H1 (cell line): ENCODE measurements at regions not wholly inside any gene's neighbourhood (a gene's known extent, or its start where the extent isn't known, plus 50 kb on each side); places are given as distances from the start of the nearest gene placed in this dataset.

Source experiments
- CTCF ChIA-PET: fragments of 300-600 bp; sonication (Branson Sonifier 250); formaldehyde crosslinking; loops from one replicate; lab custom pipeline; 2021; ENCODE audit not compliant: partially characterized antibody; lab: Charles Lee
- POLR2A ChIA-PET: fragments of 300-600 bp; sonication (Branson Sonifier 250); formaldehyde crosslinking; loops from one replicate; lab custom pipeline; 2021; ENCODE audit warnings: inconsistent platforms; ENCODE audit not compliant: partially characterized antibody; lab: Charles Lee
- DNase-seq, 2 experiments: peaks; one replicate each; pipeline versions ENCODE4 v3.0.0 to v3.0.0-alpha.2; 2010 to 2022; ENCODE audit warnings: low spot score in 2 of 2, low read depth in 1 of 2, mixed read lengths in 1 of 2
- FAIRE-seq: peaks from 2 replicates; lab custom pipeline; 2011; peaks lifted over from hg19 to GRCh38; lab: Jason Lieb, UNC
- H2AFZ ChIP-seq: 2 replicates; pipeline ENCODE4 v1.8.1; 2012; ENCODE audit warnings: low read length, inconsistent platforms
- H2AK5ac ChIP-seq: 2 replicates; pipeline ENCODE4 v1.6.1; 2013; ENCODE audit warnings: low read depth, low read length
- H2BK120ac ChIP-seq: replicated peaks from 2 replicates; pipeline ENCODE3; 2013; ENCODE audit warnings: low read depth, low read length, inconsistent platforms
- H2BK12ac ChIP-seq: 2 replicates; pipeline ENCODE4 v1.6.1; 2013; ENCODE audit warnings: low read depth, low read length
- H2BK15ac ChIP-seq: 2 replicates; pipeline ENCODE4 v1.6.1; 2013; ENCODE audit warnings: low read length
- H2BK20ac ChIP-seq: 2 replicates; pipeline ENCODE4 v1.6.1; 2013; ENCODE audit warnings: low read length
- H2BK5ac ChIP-seq: 2 replicates; pipeline ENCODE4 v1.6.1; 2013; ENCODE audit warnings: low read depth, low read length
- H3K14ac ChIP-seq: 2 replicates; pipeline ENCODE4 v1.6.1; 2013; ENCODE audit warnings: inconsistent platforms; ENCODE audit not compliant: insufficient read length
- H3K18ac ChIP-seq: 2 replicates; pipeline ENCODE4 v1.6.1; 2013; ENCODE audit warnings: low read length; ENCODE audit errors: extremely low read depth
- H3K23ac ChIP-seq: 2 replicates; pipeline ENCODE4 v1.6.1; 2013; ENCODE audit warnings: inconsistent platforms; ENCODE audit not compliant: insufficient read length
- H3K23me2 ChIP-seq: 2 replicates; pipeline ENCODE4 v1.6.1; 2013; ENCODE audit warnings: low read depth, low read length
- H3K27ac ChIP-seq: 2 replicates; pipeline ENCODE4 v1.6.1; 2011; ENCODE audit warnings: low read depth, low read length, inconsistent platforms
- H3K27me3 ChIP-seq, 4 experiments: replicated peaks in 1 of 4; 1 replicate in 1 of 4; 2 replicates in 3 of 4; pipeline versions ENCODE4 v1.6.1 to v1.8.1; 2011 to 2013; ENCODE audit warnings: low read length in 3 of 4, mild to moderate bottlenecking in 3 of 4, inconsistent platforms in 2 of 4, mixed read lengths in 2 of 4, moderate library complexity in 1 of 4; ENCODE audit not compliant: control insufficient read depth in 3 of 4, insufficient read depth in 3 of 4; ENCODE audit errors: extremely low read depth in 1 of 4
- H3K36me3 ChIP-seq, 4 experiments: 2 replicates each; pipeline versions ENCODE4 v1.6.1 to v1.8.1; 2011 to 2013; ENCODE audit warnings: mild to moderate bottlenecking in 4 of 4, low read length in 3 of 4, moderate library complexity in 2 of 4, control low read depth in 1 of 4, inconsistent platforms in 1 of 4; ENCODE audit not compliant: insufficient read depth in 4 of 4, control insufficient read depth in 2 of 4
- H3K4ac ChIP-seq: replicated peaks from 2 replicates; pipeline ENCODE3; 2013; ENCODE audit warnings: low read length, low read depth, mixed read lengths, inconsistent platforms; ENCODE audit not compliant: insufficient read length
- H3K4me1 ChIP-seq, 4 experiments: replicated peaks in 1 of 4; 1 replicate in 1 of 4; 2 replicates in 3 of 4; pipeline versions ENCODE4 v1.6.1 to v1.8.1; 2011 to 2013; ENCODE audit warnings: low read length in 3 of 4, inconsistent platforms in 2 of 4, mixed read lengths in 1 of 4; ENCODE audit not compliant: insufficient read depth in 4 of 4, control insufficient read depth in 3 of 4
- H3K4me2 ChIP-seq, 2 experiments: 2 replicates each; pipeline versions ENCODE4 v1.6.1 to v1.8.1; 2011 to 2013; ENCODE audit warnings: low read depth in 2 of 2, low read length in 2 of 2, control low read depth in 1 of 2, inconsistent platforms in 1 of 2, mild to moderate bottlenecking in 1 of 2; ENCODE audit not compliant: insufficient read depth in 1 of 2
- H3K4me3 ChIP-seq, 4 experiments: fragments of 200-600, 300-600 bp in 1 of 4; sonication (generic), shearing (Covaris generic), sonication (Bioruptor Twin) in 1 of 4; 2 replicates each; pipeline versions ENCODE4 v1.5.1 to v1.8.1; 2011 to 2016; ENCODE audit warnings: low read length in 4 of 4, low read depth in 3 of 4, control low read depth in 2 of 4, inconsistent platforms in 2 of 4, mild to moderate bottlenecking in 2 of 4, mixed read lengths in 1 of 4, moderate library complexity in 1 of 4; ENCODE audit not compliant: insufficient read depth in 2 of 4; ENCODE audit errors: extremely low read depth in 1 of 4
- H3K56ac ChIP-seq: replicated peaks from 2 replicates; pipeline ENCODE3; 2013; ENCODE audit warnings: low read depth, mild to moderate bottlenecking, mixed read lengths, low read length, inconsistent platforms; ENCODE audit not compliant: insufficient read length
- H3K79me1 ChIP-seq: 2 replicates; pipeline ENCODE4 v1.6.1; 2013; ENCODE audit warnings: low read depth, low read length, control low read depth
- H3K79me2 ChIP-seq, 2 experiments: 2 replicates each; pipeline versions ENCODE4 v1.6.1 to v1.8.1; 2012 to 2013; ENCODE audit warnings: low read length in 2 of 2, mild to moderate bottlenecking in 2 of 2, inconsistent platforms in 1 of 2; ENCODE audit not compliant: insufficient read depth in 2 of 2, control insufficient read depth in 1 of 2
- H3K9ac ChIP-seq, 4 experiments: replicated peaks in 1 of 4; 1 replicate in 1 of 4; 2 replicates in 3 of 4; pipeline versions ENCODE4 v1.6.1 to v1.8.1; 2011 to 2013; ENCODE audit warnings: low read depth in 3 of 4, low read length in 3 of 4, control low read depth in 2 of 4, mild to moderate bottlenecking in 2 of 4, moderate library complexity in 2 of 4, inconsistent platforms in 1 of 4; ENCODE audit errors: extremely low read depth in 1 of 4
- H3K9me3 ChIP-seq, 2 experiments: 2 replicates each; pipeline versions ENCODE4 v1.6.1 to v1.8.1; 2012 to 2013; ENCODE audit warnings: mild to moderate bottlenecking in 2 of 2, moderate library complexity in 2 of 2, control low read depth in 1 of 2, inconsistent platforms in 1 of 2, low read depth in 1 of 2, low read length in 1 of 2, mixed read lengths in 1 of 2; ENCODE audit not compliant: insufficient read depth in 2 of 2
- H4K20me1 ChIP-seq, 2 experiments: replicated peaks in 1 of 2; 2 replicates each; pipeline versions ENCODE3 to v1.8.1; 2011 to 2013; ENCODE audit warnings: inconsistent platforms in 2 of 2, low read length in 2 of 2, mild to moderate bottlenecking in 1 of 2; ENCODE audit not compliant: insufficient read depth in 2 of 2, control insufficient read depth in 1 of 2
- H4K5ac ChIP-seq: 2 replicates; pipeline ENCODE4 v1.6.1; 2013; ENCODE audit warnings: low read length, low read depth, mixed read lengths, inconsistent platforms; ENCODE audit not compliant: insufficient read length
- H4K8ac ChIP-seq: 2 replicates; pipeline ENCODE4 v1.8.0; 2013; ENCODE audit warnings: mild to moderate bottlenecking, moderate library complexity, low read length, inconsistent platforms; ENCODE audit not compliant: insufficient read depth; ENCODE audit errors: extremely low read depth
- H4K91ac ChIP-seq: replicated peaks from 2 replicates; pipeline ENCODE3; 2013; ENCODE audit warnings: low read length, mixed read lengths, inconsistent platforms; ENCODE audit not compliant: insufficient read length
- CHD2 ChIP-seq: IDR thresholded peaks from 2 replicates; pipeline ENCODE4 v1.6.1; 2012; ENCODE audit warnings: low read length, improper control_type of control experiment
- EZH2 ChIP-seq: fragments of 200-600 bp; sonication (generic); IDR thresholded peaks from 2 replicates; pipeline ENCODE4 v1.7.1; 2012; ENCODE audit warnings: low read depth, mild to moderate bottlenecking, moderate library complexity, low read length, inconsistent platforms; ENCODE audit not compliant: severe bottlenecking
- HDAC2 ChIP-seq, 2 experiments: fragments of 300-600 bp in 1 of 2; sonication (generic) in 1 of 2; IDR thresholded peaks; 2 replicates each; pipeline ENCODE4 v1.6.1; 2011 to 2012; ENCODE audit warnings: low read depth in 2 of 2, low read length in 2 of 2, mild to moderate bottlenecking in 2 of 2, moderate library complexity in 2 of 2, borderline replicate concordance in 1 of 2, inconsistent platforms in 1 of 2
- RAD21 ChIP-seq, 2 experiments: IDR thresholded peaks in 1 of 2; conservative IDR thresholded peaks in 1 of 2; 2 replicates each; pipeline ENCODE4 v1.6.1; 2011; ENCODE audit warnings: low read depth in 2 of 2, low read length in 2 of 2, improper control_type of control experiment in 1 of 2, inconsistent platforms in 1 of 2, mild to moderate bottlenecking in 1 of 2, moderate library complexity in 1 of 2
- SP2 ChIP-seq: IDR thresholded peaks from 2 replicates; pipeline ENCODE4 v1.6.1; 2012; ENCODE audit warnings: mild to moderate bottlenecking, low read length, inconsistent platforms
- WGBS, 2 experiments: shearing (Covaris generic) in 1 of 2; methylation state at CpG; one replicate each; pipeline versions ENCODE4 v1.1.6 to v1.1.7; 2013 to 2015; ENCODE audit warnings: low lambda C conversion rate in 2 of 2, mixed read lengths in 2 of 2, inconsistent platforms in 1 of 2, low coverage in 1 of 2, missing lambda C conversion rate in 1 of 2; ENCODE audit not compliant: insufficient replicate concordance in 2 of 2, insufficient coverage in 1 of 2, insufficient read length in 1 of 2; ENCODE audit errors: extremely low coverage in 1 of 2, missing lambda C conversion rate in 1 of 2; 5-methylcytosine and 5-hydroxymethylcytosine counted together
- TF ChIP-seq, protein P1 (sequence below), 3 experiments: IDR thresholded peaks; 1 replicate in 2 of 3; 2 replicates in 1 of 3; pipeline versions ENCODE4 v1.5.1 to v1.6.1; 2011; ENCODE audit warnings: low read length in 3 of 3, mild to moderate bottlenecking in 3 of 3, inconsistent platforms in 2 of 3, low read depth in 1 of 3, moderate library complexity in 1 of 3; ENCODE audit not compliant: insufficient read depth in 1 of 3; ENCODE audit errors: control extremely low read depth in 1 of 3

GRCh38 chr11:133681901-133682300, 149.6 kb upstream of the OPCML start:
- Histone ChIP-seq H2BK20ac (no peak overlapping the region), H3K4ac (no peak overlapping the region), H3K79me2 (no peaks in the 10 kb centered on the region), H2BK12ac (no peak overlapping the region), H3K14ac (no peak overlapping the region), H2BK5ac (no peak overlapping the region), H2AK5ac (no peak overlapping the region), H4K5ac (no peak overlapping the region), H4K8ac (no peak overlapping the region), H2BK15ac (no peak overlapping the region), H3K4me3 (no peak overlapping the region), H4K91ac (no peak overlapping the region), H3K27ac (no peak overlapping the region), H4K20me1 (no peaks in the 10 kb centered on the region), H3K79me1 (no peaks in the 10 kb centered on the region), H2AFZ (no peak overlapping the region), H3K4me1 (peaks cover 0 to 3% (median under 1%) of the 10 kb centered on the region in 4 experiments; a peak in 1 of 7 replicates), H3K23me2 (no peaks in the 10 kb centered on the region), H3K23ac (no peak overlapping the region), H2BK120ac (no peak overlapping the region), H3K4me2 (no peak overlapping the region), H3K9me3 (no peaks in the 10 kb centered on the region), H3K18ac (no peak overlapping the region), H3K56ac (no peak overlapping the region), H3K36me3 (no peaks in the 10 kb centered on the region), H3K9ac (no peak overlapping the region), H3K27me3 (no peaks in the 10 kb centered on the region)
- WGBS, 2 experiments, result 73% methylated on average over 6 of the region's 6 CpGs; no CpG with 5 or more reads in 1 of the 2 experiments
- ChIA-PET POLR2A (interaction anchor here (0.6 to 0.9 kb wide), 2 partner anchors 102 to 594 kb away, joined by 3 read pairs; no protein-coding TSS in a partner anchor), CTCF (interaction anchor here (0.6 to 4.6 kb wide), 21 partner anchors 8 to 630 kb away, joined by 3 to 30 read pairs (median 4); no protein-coding TSS in a partner anchor)
- peak; percentile 50 for FAIRE-seq
- peak in 1 of 2 experiments; percentile 54 for DNase-seq
- no peak for TF ChIP-seq SP2
- no peak for TF ChIP-seq CHD2
- TF ChIP-seq, protein P1, sequence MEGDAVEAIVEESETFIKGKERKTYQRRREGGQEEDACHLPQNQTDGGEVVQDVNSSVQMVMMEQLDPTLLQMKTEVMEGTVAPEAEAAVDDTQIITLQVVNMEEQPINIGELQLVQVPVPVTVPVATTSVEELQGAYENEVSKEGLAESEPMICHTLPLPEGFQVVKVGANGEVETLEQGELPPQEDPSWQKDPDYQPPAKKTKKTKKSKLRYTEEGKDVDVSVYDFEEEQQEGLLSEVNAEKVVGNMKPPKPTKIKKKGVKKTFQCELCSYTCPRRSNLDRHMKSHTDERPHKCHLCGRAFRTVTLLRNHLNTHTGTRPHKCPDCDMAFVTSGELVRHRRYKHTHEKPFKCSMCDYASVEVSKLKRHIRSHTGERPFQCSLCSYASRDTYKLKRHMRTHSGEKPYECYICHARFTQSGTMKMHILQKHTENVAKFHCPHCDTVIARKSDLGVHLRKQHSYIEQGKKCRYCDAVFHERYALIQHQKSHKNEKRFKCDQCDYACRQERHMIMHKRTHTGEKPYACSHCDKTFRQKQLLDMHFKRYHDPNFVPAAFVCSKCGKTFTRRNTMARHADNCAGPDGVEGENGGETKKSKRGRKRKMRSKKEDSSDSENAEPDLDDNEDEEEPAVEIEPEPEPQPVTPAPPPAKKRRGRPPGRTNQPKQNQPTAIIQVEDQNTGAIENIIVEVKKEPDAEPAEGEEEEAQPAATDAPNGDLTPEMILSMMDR (IDR thresholded peaks at IDR 0.05; ENCODE audit: control extremely low read depth in 1 of 3, insufficient read depth in 1 of 3, low read depth in 1 of 3, low read length in 3 of 3), result peak; percentile 44 to 58 (median 50); a peak in 3 of 4 replicates
- TF ChIP-seq EZH2, result no peak
- TF ChIP-seq HDAC2 (IDR thresholded peaks at IDR 0.05; ENCODE audit: borderline replicate concordance in 1 of 2, low read depth in 2 of 2, low read length in 2 of 2), result no peak
- peak; percentile 48 to 69 for TF ChIP-seq RAD21 (IDR thresholded peaks at IDR 0.05 in 1 of 2, conservative IDR thresholded peaks at IDR 0.05 in 1 of 2; ENCODE audit: low read depth in 2 of 2, low read length in 2 of 2)
